ENCODE measurements at regions not wholly inside any gene's neighbourhood (a gene's known extent, or its start where the extent isn't known, plus 50 kb on each side); places are given as distances from the start of the nearest gene placed in this dataset.

DNA sequence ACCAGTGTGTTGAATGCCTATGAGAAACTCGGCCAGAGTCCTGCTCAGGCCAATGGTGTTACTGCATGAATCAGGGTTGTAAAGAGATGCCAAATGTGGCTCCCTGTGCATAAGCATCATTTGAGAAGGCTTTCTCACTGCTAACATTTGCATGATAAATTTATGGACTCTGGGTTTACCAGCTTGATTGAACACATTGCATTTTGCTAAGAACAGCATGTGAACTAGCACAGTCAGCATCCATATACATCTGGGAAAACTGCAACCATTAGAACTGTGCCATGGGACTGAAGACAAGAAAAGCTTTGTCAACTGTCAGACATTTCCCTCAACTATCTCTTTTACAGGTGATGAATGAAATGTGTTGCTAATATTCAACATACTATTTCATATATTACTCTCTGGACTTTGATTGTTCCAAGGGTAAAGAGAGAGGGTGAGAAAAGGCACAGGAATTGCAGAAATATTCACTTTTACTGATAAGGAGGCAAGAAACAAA is 1427.4 kb upstream of the ADGRL3 start:
- TF ChIP-seq, protein P1, sequence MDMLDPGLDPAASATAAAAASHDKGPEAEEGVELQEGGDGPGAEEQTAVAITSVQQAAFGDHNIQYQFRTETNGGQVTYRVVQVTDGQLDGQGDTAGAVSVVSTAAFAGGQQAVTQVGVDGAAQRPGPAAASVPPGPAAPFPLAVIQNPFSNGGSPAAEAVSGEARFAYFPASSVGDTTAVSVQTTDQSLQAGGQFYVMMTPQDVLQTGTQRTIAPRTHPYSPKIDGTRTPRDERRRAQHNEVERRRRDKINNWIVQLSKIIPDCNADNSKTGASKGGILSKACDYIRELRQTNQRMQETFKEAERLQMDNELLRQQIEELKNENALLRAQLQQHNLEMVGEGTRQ (IDR thresholded peaks at IDR 0.05; ENCODE audit: low read length): no peak
- TF ChIP-seq FOSL1 (IDR thresholded peaks at IDR 0.05; ENCODE audit: insufficient read depth, low read depth, low read length) (no peak), HDAC2 (IDR thresholded peaks at IDR 0.05; ENCODE audit: borderline replicate concordance in 1 of 2, low read depth in 2 of 2, low read length in 2 of 2) (no peak)
